NCI-H187 (cell line): ENCODE measurements at regions not wholly inside any gene's neighbourhood (a gene's known extent, or its start where the extent isn't known, plus 50 kb on each side); places are given as distances from the start of the nearest gene placed in this dataset.
"Not testable (repeated sequence)": the region's sequence is repeated elsewhere in the genome, so short reads cannot be mapped to it uniquely, and the experiment has no call there.

ENCODE experiments used
- DNase-seq, 2 experiments: peaks; one replicate each; lab custom pipeline; 2025; lab: John Stamatoyannopoulos, UW

- DNase-seq, result no peak
Observed at GRCh38 chr3:161914703-161915417, 418.3 kb downstream of the OTOL1 start.

- DNase-seq, result no peak
Observed at GRCh38 chr3:161915418-161915750, 418.8 kb downstream of the OTOL1 start.

- no peak for DNase-seq
Observed at GRCh38 chr3:161920196-161920595, 423.6 kb downstream of the OTOL1 start.

- DNase-seq, result no peak
Observed at GRCh38 chr3:161925749-161926360, 429.2 kb downstream of the OTOL1 start.

DNA sequence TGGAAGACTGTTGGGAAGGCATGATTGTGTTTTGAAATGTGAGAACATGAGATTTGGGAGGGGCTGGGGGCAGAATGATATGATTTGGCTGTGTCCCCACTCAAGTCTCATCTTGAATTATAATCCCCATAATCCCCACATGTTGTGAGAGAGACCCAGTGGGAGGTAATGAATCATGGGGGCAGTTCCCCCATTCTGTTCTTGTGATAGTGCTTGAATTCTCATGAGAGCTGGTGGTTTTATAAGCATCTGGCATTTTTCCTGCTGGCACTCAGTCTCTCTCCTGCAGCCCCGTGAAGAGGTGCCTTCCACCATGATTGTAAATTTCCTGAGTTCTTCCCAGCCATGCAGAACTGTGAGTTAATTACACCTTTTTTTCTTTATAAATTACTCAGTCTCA is 430.5 kb downstream of the OTOL1 start:
- no peak for DNase-seq

DNA sequence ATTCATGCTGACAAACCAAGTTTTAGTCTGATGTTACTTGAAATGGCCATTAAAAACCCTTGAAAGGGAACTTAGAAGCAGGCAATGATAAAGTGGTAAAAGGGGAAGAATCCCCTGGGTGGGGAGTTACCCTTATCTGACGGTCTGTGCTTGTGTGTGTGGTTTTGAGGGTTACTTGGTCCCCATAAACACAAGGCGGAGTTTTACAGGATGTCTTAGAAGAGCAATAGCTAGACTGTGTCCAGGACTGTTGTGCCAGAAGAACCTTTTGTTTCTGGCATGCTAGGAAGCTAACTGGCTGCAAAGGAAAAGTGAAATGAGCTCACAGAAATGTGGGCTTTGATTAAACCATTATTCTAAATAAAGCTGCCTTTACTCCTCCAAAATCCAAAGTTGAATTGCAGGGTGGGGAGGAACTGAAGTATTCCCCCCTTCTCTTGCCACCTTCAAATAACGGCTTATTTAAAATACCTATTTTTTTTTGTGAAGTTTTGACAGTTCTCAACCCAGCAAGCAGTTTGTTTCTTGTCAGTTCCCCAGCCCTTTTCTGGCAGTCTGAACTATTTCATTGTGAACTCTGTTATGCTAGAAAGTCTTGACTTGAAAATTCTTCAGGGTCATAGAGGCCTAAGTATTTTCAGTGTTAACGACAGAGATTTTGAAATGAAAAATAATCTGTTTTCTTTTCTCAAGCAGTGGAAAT is 443.5 kb downstream of the OTOL1 start:
- DNase-seq, result no peak

- DNase-seq, result no peak
Observed at GRCh38 chr3:161940621-161940965, 444.0 kb downstream of the OTOL1 start.

- no peak for DNase-seq
Observed at GRCh38 chr3:161941891-161942290, 445.3 kb downstream of the OTOL1 start.

GRCh38 chr3:161943801-161944345 is 447.3 kb downstream of the OTOL1 start:
- not testable (repeated sequence) for DNase-seq

DNA sequence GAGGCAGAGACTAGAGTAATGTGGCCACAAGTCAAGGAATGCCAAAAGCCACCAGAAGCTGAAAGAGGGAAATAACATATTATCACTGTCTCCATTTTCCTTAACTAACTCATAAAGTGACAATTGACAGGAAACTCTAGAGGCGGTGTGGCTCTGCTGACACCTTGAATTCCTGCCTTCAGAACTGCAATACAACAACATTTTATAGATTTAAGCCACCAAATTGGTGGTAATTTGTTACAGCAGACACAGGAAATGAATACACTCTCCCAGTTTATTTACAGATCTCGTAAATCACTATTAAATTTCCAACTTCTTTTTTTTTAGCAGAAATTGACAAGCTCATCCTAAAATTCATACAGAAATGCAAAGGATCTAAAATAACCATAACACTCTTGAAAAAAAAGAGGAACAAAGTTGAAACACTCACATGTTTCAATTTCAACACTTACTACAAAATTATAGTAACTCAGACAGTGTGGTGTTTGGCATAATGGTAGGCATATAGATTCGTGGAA is 449.9 kb downstream of the OTOL1 start:
- no peak for DNase-seq

DNA sequence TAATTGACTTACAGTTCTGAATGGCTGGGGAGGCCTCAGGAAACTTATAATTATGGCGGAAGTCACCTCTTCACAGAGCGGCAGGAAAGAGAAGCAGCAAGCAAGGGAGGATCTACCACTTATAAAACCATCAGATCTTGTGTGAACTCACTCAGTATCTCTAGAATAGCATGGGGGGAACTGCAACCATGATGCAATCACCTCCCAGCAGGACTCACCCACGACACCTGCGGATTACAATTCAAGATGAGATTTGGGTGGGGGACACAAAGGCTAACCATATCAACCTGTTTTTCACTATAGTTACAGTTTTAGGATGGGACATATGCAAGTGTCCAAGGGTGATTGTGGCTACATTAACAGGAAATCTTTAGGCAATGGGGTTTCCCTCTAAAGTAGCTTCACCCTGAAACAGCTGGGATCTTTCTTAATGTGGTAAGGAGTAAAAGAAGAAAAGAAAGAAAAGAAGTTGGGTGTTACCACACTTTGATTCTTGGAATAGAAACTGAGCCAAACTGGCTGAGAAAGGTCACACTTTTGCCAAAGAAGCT is 453.8 kb downstream of the OTOL1 start:
- no peak for DNase-seq

DNA sequence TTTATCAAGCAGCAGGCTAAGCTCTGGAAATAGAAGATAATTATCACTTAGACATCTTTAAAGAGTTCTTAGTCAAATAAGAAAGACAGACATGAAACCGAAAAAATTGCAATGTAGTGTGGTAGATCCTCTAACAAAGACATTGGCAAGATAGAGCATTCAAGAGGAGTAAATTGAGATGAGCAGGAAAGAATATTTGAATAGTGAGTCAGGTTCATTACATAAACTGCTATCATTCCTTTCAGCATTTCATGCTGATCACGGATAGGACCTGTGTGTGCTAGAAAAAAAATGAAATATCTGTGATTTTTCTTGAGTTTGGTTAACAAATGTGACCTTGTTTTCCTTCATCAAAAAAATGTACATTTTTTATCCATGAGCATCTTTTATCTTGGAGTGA is 460.9 kb downstream of the OTOL1 start:
- no peak for DNase-seq

- no peak for DNase-seq
Observed at GRCh38 chr3:161964857-161965256, 468.2 kb downstream of the OTOL1 start.

- no peak for DNase-seq
Observed at GRCh38 chr3:161969867-161970266, 473.3 kb downstream of the OTOL1 start.

DNA sequence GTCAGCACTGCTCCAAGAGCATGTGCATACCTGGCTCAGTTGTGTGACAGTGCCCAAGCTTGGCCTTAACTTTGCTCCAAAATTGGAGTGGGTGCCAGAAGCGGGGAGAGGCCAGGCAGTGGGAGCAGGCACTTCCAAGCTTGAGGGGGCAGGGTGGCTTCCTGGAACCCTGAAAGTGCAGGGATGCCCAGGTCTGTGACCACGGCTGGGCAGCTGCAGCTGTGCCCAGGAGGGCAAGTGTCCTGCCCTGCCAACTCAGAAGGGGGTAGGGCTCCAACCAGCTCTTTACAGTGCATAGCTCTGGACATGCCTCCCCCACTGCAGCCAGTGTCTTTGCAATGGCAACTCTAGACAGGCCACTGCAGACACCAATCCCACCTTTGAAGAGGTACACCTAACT is 478.6 kb downstream of the OTOL1 start:
- DNase-seq, result no peak

GRCh38 chr3:161977063-161977462 is 480.5 kb downstream of the OTOL1 start:
- DNase-seq, result no peak

- DNase-seq, result no peak
Observed at GRCh38 chr3:161977850-161978249, 481.2 kb downstream of the OTOL1 start.

DNA sequence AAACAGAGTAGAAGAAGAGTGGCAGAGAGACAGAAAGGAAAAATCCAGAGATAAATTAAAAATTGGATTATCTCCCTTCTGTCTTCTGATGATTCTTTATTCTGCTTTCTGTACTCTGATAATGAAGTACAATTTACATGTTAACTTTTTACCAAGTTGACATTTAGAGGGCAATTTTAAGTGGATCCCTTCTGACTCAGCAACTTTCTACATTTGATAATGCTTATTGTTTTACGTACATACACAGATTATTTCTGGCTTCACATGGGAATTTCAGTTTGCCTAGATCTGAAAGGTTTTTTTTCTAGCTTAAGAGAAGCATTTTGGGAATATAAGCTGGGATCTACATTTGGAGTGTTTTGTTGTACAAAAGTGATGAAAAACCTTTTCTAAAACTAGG is 491.3 kb downstream of the OTOL1 start:
- no peak for DNase-seq

DNA sequence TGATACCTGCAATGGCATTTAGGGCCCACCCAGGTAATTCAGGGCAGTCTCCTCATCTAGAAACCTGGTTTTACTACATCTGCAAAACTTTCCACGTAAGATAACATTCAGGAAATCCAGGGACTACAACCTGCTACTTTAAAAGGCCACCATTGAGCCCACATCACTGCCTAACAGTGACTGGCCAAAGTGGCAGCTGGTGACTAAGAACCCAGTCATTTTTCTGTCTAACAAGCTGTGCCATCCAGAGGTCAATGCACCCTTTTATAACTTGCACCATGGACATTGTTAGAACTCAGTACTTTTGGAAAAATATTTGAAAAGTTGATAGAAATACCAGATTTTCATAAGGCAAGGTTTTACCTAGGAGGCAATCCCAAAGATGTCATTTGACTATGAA is 492.4 kb downstream of the OTOL1 start:
- DNase-seq, result no peak

DNA sequence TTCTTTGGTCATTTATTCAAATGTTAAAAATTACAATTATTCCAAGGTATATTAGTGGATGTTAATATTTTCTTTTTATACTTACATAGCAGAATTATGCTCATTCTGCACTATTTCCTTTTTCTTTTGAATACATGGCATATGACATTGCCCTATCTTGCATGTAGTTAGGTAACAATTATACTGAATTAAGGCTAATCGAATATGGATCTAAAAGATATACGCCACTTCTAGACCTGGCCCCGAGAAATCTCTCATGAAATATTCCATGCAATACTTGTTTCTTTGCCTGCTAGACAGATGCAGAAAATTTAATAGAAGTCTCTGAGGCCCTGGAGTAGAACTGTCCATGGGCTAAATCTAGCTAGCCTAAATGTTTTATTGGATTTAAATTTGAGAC is 493.4 kb downstream of the OTOL1 start:
- DNase-seq, result no peak

DNA sequence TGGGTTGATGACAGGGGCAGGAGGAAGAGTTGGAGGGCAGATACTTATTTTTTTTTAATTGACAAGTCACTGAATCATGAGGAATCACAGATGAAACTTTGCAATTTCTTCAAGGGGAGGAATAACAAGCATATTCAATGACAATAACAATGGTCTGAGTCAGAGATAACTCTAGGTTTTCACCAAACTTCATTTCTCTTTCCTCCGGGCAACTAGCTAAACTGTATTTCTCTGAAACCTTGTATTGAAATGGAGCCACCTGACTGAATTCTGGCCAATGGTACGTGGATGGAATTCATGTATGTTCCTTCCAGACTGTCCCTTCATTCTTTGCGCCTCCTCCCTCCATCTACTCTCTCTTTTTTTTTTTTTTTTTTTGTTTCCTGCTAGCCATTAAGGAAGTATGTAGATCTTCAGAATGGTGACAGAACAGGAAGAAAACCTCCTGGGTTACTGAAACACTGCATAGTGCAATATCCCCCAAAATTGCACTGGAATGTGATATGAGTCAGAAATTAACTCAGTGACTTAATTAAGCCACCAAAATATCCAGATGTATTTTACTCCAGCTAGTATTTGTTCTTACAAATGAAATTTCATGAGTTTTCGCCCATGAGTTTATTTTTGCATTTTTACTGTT is 495.4 kb downstream of the OTOL1 start:
- no peak for DNase-seq

- DNase-seq, result no peak
Observed at GRCh38 chr3:161999846-162000245, 503.2 kb downstream of the OTOL1 start.
